ENCODE measurements at regions not wholly inside any gene's neighbourhood (a gene's known extent, or its start where the extent isn't known, plus 50 kb on each side); places are given as distances from the start of the nearest gene placed in this dataset.

DNA sequence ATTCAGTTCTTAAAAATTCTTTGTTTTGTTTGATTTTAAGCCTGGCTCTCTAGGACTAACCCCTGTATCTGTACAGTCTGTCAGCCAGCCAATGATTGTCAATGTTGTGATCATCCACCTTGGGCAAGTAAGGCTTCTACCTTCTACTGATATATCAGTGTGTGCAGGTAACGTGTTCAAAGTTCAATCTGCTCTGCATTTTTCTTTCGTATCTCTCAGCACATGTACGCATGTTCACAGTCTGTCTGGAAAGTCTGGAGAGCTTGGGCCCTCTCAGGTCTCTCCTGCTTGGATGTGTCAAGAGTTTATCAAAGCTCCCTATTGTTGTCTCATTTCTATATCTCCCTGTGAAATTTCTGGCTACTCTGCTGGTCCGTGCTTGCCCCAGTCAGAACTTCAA lies 138.6 kb upstream of the VRK1 start:
- Mint-ChIP-seq H3K27me3 (peaks cover 31% of the 10 kb centered on the region), H3K36me3 (ENCODE audit: low read depth) (no peaks in the 10 kb centered on the region), H3K9me3 (peaks cover 10% of the 10 kb centered on the region), H3K4me1 (ENCODE audit: low read depth) (no peaks in the 10 kb centered on the region), H3K27ac (no peak overlapping the region), H3K4me3 (no peak overlapping the region)
- TF ChIP-seq, protein P1, sequence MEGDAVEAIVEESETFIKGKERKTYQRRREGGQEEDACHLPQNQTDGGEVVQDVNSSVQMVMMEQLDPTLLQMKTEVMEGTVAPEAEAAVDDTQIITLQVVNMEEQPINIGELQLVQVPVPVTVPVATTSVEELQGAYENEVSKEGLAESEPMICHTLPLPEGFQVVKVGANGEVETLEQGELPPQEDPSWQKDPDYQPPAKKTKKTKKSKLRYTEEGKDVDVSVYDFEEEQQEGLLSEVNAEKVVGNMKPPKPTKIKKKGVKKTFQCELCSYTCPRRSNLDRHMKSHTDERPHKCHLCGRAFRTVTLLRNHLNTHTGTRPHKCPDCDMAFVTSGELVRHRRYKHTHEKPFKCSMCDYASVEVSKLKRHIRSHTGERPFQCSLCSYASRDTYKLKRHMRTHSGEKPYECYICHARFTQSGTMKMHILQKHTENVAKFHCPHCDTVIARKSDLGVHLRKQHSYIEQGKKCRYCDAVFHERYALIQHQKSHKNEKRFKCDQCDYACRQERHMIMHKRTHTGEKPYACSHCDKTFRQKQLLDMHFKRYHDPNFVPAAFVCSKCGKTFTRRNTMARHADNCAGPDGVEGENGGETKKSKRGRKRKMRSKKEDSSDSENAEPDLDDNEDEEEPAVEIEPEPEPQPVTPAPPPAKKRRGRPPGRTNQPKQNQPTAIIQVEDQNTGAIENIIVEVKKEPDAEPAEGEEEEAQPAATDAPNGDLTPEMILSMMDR (IDR thresholded peaks at IDR 0.05), result no peak
- ATAC-seq (no peak), DNase-seq (no peak)
- CTCF ChIA-PET, result no interaction called here
- POLR2A ChIA-PET, result no interaction called here
- intact Hi-C loops (cut with micrococcal nuclease), result no loop called here

DNA sequence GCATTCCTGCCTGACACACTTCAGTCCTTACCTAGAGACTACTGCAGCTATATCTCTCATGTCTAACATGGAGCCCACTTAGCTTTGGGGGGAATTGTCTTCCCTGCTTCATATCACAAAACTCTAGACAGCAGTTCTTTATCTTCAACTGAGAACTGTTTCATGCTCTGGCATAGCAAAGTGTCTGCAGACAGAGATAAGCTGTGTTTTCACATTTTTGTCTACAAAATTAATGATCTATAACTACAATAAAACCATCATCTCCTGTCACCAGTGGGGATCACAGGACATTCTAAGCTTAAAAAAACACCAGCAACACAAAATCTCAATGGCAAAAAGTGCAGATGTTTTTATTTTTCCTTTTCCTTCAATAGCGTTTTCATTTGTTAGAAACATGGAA lies 137.1 kb upstream of the VRK1 start:
- ATAC-seq (no peak), DNase-seq (no peak)
- no peaks in the 10 kb centered on the region for H3K36me3 Mint-ChIP-seq (ENCODE audit: low read depth)
- H3K27me3 Mint-ChIP-seq, result peaks cover 34% of the 10 kb centered on the region
- ChIA-PET POLR2A (no interaction called here), CTCF (no interaction called here)
- H3K9me3 Mint-ChIP-seq, result peaks cover 10% of the 10 kb centered on the region
- intact Hi-C loops (cut with micrococcal nuclease), result no loop called here
- no peak overlapping the region for H3K4me3 Mint-ChIP-seq
- no peak overlapping the region for H3K27ac Mint-ChIP-seq
- TF ChIP-seq, protein P1 (IDR thresholded peaks at IDR 0.05), result no peak
- no peaks in the 10 kb centered on the region for H3K4me1 Mint-ChIP-seq (ENCODE audit: low read depth)

DNA sequence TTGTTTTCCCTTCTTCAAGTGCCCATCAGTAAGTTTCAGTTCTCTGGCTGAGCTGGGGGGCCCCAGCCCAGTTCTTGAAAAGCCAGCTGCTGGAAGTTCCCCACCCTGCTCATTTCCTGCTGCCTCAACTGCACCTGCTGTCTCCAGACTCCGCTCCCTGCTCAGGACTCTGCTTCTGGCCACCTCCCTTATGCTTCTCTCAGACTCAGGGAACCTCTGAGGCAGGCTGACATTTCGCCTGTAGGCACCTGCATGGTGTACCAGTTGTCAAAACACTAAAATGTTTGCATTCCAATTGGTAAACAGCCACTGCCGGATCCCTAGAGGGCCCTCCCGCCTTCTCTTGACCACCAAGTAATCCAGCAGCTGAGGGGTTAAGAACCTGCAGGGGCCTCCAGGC lies 136.5 kb upstream of the VRK1 start:
- Mint-ChIP-seq H3K27me3 (peaks cover 33% of the 10 kb centered on the region), H3K4me3 (no peak overlapping the region), H3K27ac (no peak overlapping the region), H3K9me3 (peaks cover 10% of the 10 kb centered on the region), H3K36me3 (ENCODE audit: low read depth) (no peaks in the 10 kb centered on the region), H3K4me1 (ENCODE audit: low read depth) (no peaks in the 10 kb centered on the region)
- intact Hi-C loops (cut with micrococcal nuclease), result no loop called here
- ATAC-seq, result no peak
- ChIA-PET POLR2A (no interaction called here), CTCF (no interaction called here)
- no peak for DNase-seq
- TF ChIP-seq, protein P1 (IDR thresholded peaks at IDR 0.05), result no peak

DNA sequence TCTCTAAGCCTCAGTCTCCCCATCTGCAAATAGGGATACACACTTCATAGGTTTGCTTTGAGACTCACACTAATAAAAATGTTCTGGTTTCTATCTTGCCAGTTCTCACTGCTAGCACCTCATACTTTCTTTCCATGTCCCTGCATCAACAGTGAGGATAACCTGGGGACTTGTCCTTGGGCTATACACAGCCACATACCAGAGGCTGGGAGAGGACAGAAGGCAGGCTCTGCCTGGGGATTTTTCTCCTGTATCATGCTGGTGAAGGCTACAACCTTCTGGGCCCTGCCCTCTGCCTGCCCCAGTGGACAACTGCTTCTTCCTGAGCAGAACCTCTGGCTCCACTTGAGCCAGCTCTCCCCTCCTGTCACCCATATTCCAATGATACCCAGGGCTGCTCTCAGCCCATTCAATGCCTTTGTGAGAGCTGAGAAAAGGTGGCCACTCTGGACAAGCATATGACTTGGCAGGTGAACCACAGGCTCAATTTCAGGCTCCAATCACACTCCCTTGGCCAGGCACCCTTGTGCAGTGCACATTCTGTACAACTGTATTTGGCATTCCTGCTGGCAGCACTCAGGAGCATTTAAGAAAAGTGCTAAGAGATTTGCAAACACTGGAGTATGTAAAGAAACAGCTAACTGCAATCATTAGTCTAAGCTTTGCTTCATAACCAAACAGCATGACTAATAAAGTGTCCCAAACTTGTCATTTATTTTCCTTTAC lies 135.8 kb upstream of the VRK1 start:
- H3K27ac Mint-ChIP-seq, result no peak overlapping the region
- ChIA-PET CTCF (no interaction called here), POLR2A (no interaction called here)
- peaks cover 36% of the 10 kb centered on the region for H3K27me3 Mint-ChIP-seq
- no peak for ATAC-seq
- no peak for DNase-seq
- peaks cover 10% of the 10 kb centered on the region for H3K9me3 Mint-ChIP-seq
- intact Hi-C loops (cut with micrococcal nuclease), result no loop called here
- TF ChIP-seq, protein P1 (IDR thresholded peaks at IDR 0.05), result no peak
- no peak overlapping the region for H3K4me3 Mint-ChIP-seq
- H3K36me3 Mint-ChIP-seq (ENCODE audit: low read depth), result no peaks in the 10 kb centered on the region
- H3K4me1 Mint-ChIP-seq (ENCODE audit: low read depth), result no peaks in the 10 kb centered on the region

DNA sequence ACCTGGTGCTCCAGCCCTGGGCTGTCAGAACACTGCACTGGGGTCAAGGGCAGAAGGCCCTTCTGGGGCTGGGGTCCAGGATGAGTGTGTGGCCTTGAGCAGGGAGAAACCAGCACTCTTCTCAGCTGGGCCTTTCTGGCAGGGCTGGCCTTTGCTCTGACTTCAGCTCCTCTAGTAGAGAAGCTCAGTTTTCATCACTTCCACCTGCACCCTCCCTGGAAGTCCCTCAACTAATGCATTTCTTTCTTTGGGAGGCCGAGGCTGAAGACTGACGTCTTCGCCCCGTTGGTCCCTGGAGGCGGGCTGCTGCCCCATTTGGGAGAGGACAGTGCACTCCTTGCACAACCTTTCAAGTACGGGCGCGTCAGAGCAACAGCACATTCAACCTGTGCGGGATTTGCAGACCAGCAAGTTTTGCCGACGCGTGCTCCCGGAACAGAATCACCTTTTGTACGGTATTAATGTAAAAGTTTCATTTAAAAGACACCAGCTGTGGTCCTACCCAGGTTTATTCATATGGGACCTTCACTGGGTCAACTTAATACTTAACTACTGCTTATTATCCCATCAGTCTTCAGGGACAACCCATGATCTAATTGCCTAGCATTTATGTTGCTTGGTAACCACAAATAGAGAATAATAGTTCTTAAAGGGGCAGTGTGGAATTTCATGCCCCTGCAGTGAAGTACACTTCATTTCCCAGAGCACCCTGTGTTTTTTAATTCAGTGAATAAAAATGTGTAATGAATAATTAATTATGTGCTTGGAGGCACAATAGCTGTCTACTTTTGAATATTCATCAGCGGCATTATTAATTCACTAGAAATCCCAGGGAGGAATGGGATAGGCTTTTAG lies 134.8 kb upstream of the VRK1 start:
- CTCF ChIA-PET, result no interaction called here
- no peak for ATAC-seq
- DNase-seq, result no peak
- Mint-ChIP-seq H3K4me3 (no peak overlapping the region), H3K27me3 (peaks cover 43% of the 10 kb centered on the region), H3K36me3 (ENCODE audit: low read depth) (no peaks in the 10 kb centered on the region), H3K9me3 (peaks cover 7% of the 10 kb centered on the region), H3K4me1 (ENCODE audit: low read depth) (no peaks in the 10 kb centered on the region), H3K27ac (no peak overlapping the region)
- POLR2A ChIA-PET, result no interaction called here
- intact Hi-C loops (cut with micrococcal nuclease), result no loop called here
- TF ChIP-seq, protein P1 (IDR thresholded peaks at IDR 0.05), result no peak

All from activated CD8-positive, alpha-beta T cell treated with anti-CD3 and anti-CD28 coated beads for 36 hours (primary cell).